H1 (cell line): ENCODE measurements at regions not wholly inside any gene's neighbourhood (a gene's known extent, or its start where the extent isn't known, plus 50 kb on each side); places are given as distances from the start of the nearest gene placed in this dataset.

Experiments used
- CTCF ChIP-seq, 3 experiments: IDR thresholded peaks; 1 replicate in 2 of 3; 2 replicates in 1 of 3; pipeline versions ENCODE4 v1.5.1 to v1.6.1; 2011; ENCODE audit warnings: low read length in 3 of 3, mild to moderate bottlenecking in 3 of 3, inconsistent platforms in 2 of 3, low read depth in 1 of 3, moderate library complexity in 1 of 3; ENCODE audit not compliant: insufficient read depth in 1 of 3; ENCODE audit errors: control extremely low read depth in 1 of 3
- RXRA ChIP-seq: IDR thresholded peaks from 2 replicates; pipeline ENCODE4 v1.6.1; 2011; ENCODE audit warnings: low read depth, mild to moderate bottlenecking, low read length, moderate library complexity; ENCODE audit not compliant: insufficient read depth

DNA sequence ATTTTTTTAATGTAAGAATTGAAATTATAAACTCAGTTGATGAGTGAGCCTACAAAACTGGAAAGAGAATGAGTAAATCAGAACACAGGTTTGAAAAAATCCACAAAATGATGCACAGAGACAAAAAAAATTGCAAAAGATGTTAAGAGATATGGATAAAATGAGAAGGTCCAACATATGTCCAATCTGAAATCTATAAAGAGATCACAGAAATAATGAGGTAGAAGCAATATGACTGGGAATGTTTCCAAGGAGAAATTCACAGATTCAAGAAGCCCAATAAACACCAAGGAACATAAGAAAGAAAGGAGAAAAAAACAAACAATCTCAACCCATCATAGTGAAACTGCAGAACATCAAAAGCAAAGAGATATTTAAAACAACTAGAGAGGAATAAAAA, 288.4 kb upstream of the SLC30A5 start (continued):
- TF ChIP-seq CTCF (IDR thresholded peaks at IDR 0.05; ENCODE audit: control extremely low read depth in 1 of 3, insufficient read depth in 1 of 3, low read depth in 1 of 3, low read length in 3 of 3) (no peak), RXRA (no peak)
